SK-N-SH treated with all-trans-retinoic acid at 6 μM for 48 hours (cell line): ENCODE measurements at regions not wholly inside any gene's neighbourhood (a gene's known extent, or its start where the extent isn't known, plus 50 kb on each side); places are given as distances from the start of the nearest gene placed in this dataset.
"Not testable (repeated sequence)": the region's sequence is repeated elsewhere in the genome, so short reads cannot be mapped to it uniquely, and the experiment has no call there.

Source experiments
- ATAC-seq: fragments of 200-7000 bp; cut with Tn5 transposase; 3 replicates; pipeline ENCODE4 v1.9.1; 2020; ENCODE audit warnings: mild to moderate bottlenecking, moderate library complexity
- ARNTL ChIP-seq: fragments of 450-650 bp; formaldehyde crosslinking; IDR thresholded peaks from 2 replicates; pipeline ENCODE4 v1.5.0; 2020; ENCODE audit warnings: low read depth, mild to moderate bottlenecking, moderate library complexity, borderline replicate concordance
- BACH2 ChIP-seq: fragments of 250-450 bp; sonication (Bioruptor Pico); IDR thresholded peaks from 2 replicates; pipeline ENCODE4 v1.9.0; 2021; ENCODE audit warnings: mild to moderate bottlenecking, borderline replicate concordance
- CREB5 ChIP-seq: fragments of 250-450 bp; sonication (Bioruptor Pico); IDR thresholded peaks from 2 replicates; pipeline ENCODE4 v1.5.1; 2020; ENCODE audit warnings: low read depth, mild to moderate bottlenecking, moderate library complexity
- CSDC2 ChIP-seq: fragments of 250-450 bp; sonication (Bioruptor Pico); IDR thresholded peaks from 2 replicates; pipeline ENCODE4 v1.5.0; 2020; ENCODE audit warnings: mild to moderate bottlenecking, moderate library complexity
- CSRNP3 ChIP-seq: fragments of 250-450 bp; sonication (Bioruptor Pico); IDR thresholded peaks from 2 replicates; pipeline ENCODE4 v1.5.1; 2021; ENCODE audit warnings: mild to moderate bottlenecking, moderate library complexity
- ESRRG ChIP-seq: fragments of 250-450 bp; sonication (Bioruptor Pico); IDR thresholded peaks from 2 replicates; pipeline ENCODE4 v1.6.1; 2021; ENCODE audit warnings: mild to moderate bottlenecking
- GLIS3 ChIP-seq: fragments of 250-450 bp; sonication (Bioruptor Pico); IDR thresholded peaks from 2 replicates; pipeline ENCODE4 v1.5.0; 2020; ENCODE audit warnings: mild to moderate bottlenecking, moderate library complexity
- ISL1 ChIP-seq: fragments of 250-450 bp; sonication (Bioruptor Pico); IDR thresholded peaks from 2 replicates; pipeline ENCODE4 v2.1.2; 2022; ENCODE audit warnings: mild to moderate bottlenecking, moderate library complexity
- OSR1 ChIP-seq: fragments of 250-450 bp; sonication (Bioruptor Pico); IDR thresholded peaks from 2 replicates; pipeline ENCODE4 v1.8.0; 2022; ENCODE audit warnings: moderate library complexity, mild to moderate bottlenecking, inconsistent platforms
- PATZ1 ChIP-seq: fragments of 250-450 bp; sonication (Bioruptor Pico); IDR thresholded peaks from 2 replicates; pipeline ENCODE4 v1.8.0; 2020; ENCODE audit warnings: mild to moderate bottlenecking, moderate library complexity, borderline replicate concordance
- POU6F1 ChIP-seq: fragments of 250-450 bp; sonication (Bioruptor Pico); IDR thresholded peaks from 2 replicates; pipeline ENCODE4 v1.8.0; 2021; ENCODE audit warnings: low read depth, mild to moderate bottlenecking, moderate library complexity, borderline replicate concordance
- PPARA ChIP-seq: fragments of 250-450 bp; sonication (Bioruptor Pico); IDR thresholded peaks from 2 replicates; pipeline ENCODE4 v1.5.0; 2020; ENCODE audit warnings: mild to moderate bottlenecking, borderline replicate concordance
- RARB ChIP-seq: fragments of 250-450 bp; sonication (Bioruptor Pico); IDR thresholded peaks from 2 replicates; pipeline ENCODE4 v1.8.0; 2021; ENCODE audit warnings: mild to moderate bottlenecking, moderate library complexity
- SNAI2 ChIP-seq: fragments of 250-450 bp; sonication (Bioruptor Pico); IDR thresholded peaks from 2 replicates; pipeline ENCODE4 v1.5.0; 2020; ENCODE audit warnings: mild to moderate bottlenecking, moderate library complexity
- TOX ChIP-seq: fragments of 250-450 bp; sonication (Bioruptor Pico); IDR thresholded peaks from 2 replicates; pipeline ENCODE4 v1.8.0; 2021; ENCODE audit warnings: mild to moderate bottlenecking, moderate library complexity, borderline replicate concordance
- ZC3H10 ChIP-seq: fragments of 250-450 bp; sonication (Bioruptor Pico); IDR thresholded peaks from 2 replicates; pipeline ENCODE4 v1.5.1; 2021; ENCODE audit warnings: mild to moderate bottlenecking, moderate library complexity
- ZFP3 ChIP-seq: fragments of 250-450 bp; sonication (Bioruptor Pico); IDR thresholded peaks from 2 replicates; pipeline ENCODE4 v1.5.0; 2020; ENCODE audit warnings: mild to moderate bottlenecking, moderate library complexity
- ZFP30 ChIP-seq: fragments of 450-650 bp; formaldehyde crosslinking; IDR thresholded peaks from 2 replicates; pipeline ENCODE4 v1.5.0; 2022; ENCODE audit warnings: mild to moderate bottlenecking, moderate library complexity
- ZNF565 ChIP-seq: fragments of 450-650 bp; formaldehyde crosslinking; conservative IDR thresholded peaks from 2 replicates; pipeline ENCODE4 v1.5.0; 2020; ENCODE audit warnings: low read depth, mild to moderate bottlenecking, moderate library complexity
- ZNF70 ChIP-seq: fragments of 450-650 bp; formaldehyde crosslinking; IDR thresholded peaks from 2 replicates; pipeline ENCODE4 v1.5.0; 2020; ENCODE audit warnings: mild to moderate bottlenecking, moderate library complexity
- ZNF8 ChIP-seq: fragments of 450-650 bp; formaldehyde crosslinking; IDR thresholded peaks from 2 replicates; pipeline ENCODE4 v1.5.0; 2020; ENCODE audit warnings: mild to moderate bottlenecking, moderate library complexity

GRCh38 chrX:35562395-35562794 is 235.7 kb upstream of the MAGEB16 start:
- ATAC-seq = no peak
- no peak for TF ChIP-seq ISL1 (CRISPR knock-in tag)
- no peak for TF ChIP-seq CREB5 (CRISPR knock-in tag)
- TF ChIP-seq ZFP3 (CRISPR knock-in tag) = no peak
- TF ChIP-seq ARNTL = no peak
- no peak for TF ChIP-seq ZNF70
- TF ChIP-seq CSDC2 (CRISPR knock-in tag) = no peak

- no peak for ATAC-seq
- TF ChIP-seq GLIS3 (CRISPR knock-in tag) (no peak), SNAI2 (CRISPR knock-in tag) (no peak), ZC3H10 (CRISPR knock-in tag) (no peak), OSR1 (CRISPR knock-in tag) (no peak), TOX (no peak), PPARA (no peak), ZFP30 (CRISPR knock-in tag) (no peak), ZFP3 (CRISPR knock-in tag) (no peak), BACH2 (CRISPR knock-in tag) (no peak)
These were observed 207.9 kb upstream of the MAGEB16 start for GRCh38 chrX:35590210-35590609.

GRCh38 chrX:35611562-35611961 is 186.6 kb upstream of the MAGEB16 start:
- ATAC-seq = not testable (repeated sequence)

- no peak for TF ChIP-seq ISL1 (CRISPR knock-in tag)
- no peak for TF ChIP-seq ZNF8 (CRISPR knock-in tag)
- TF ChIP-seq OSR1 (CRISPR knock-in tag) = no peak
- TF ChIP-seq CREB5 (CRISPR knock-in tag) = no peak
- TF ChIP-seq TOX = no peak
- no peak for TF ChIP-seq ZC3H10 (CRISPR knock-in tag)
- no peak for TF ChIP-seq RARB (CRISPR knock-in tag)
- TF ChIP-seq ZNF70 = no peak
- no peak for TF ChIP-seq POU6F1 (CRISPR knock-in tag)
- no peak for TF ChIP-seq ARNTL
- no peak for TF ChIP-seq PPARA
- TF ChIP-seq BACH2 (CRISPR knock-in tag) = no peak
- no peak for TF ChIP-seq ESRRG (CRISPR knock-in tag)
- no peak for TF ChIP-seq ZFP3 (CRISPR knock-in tag)
- TF ChIP-seq CSDC2 (CRISPR knock-in tag) = no peak
- ATAC-seq = no peak
These were observed 180.3 kb upstream of the MAGEB16 start for GRCh38 chrX:35617836-35618235.

GRCh38 chrX:35622040-35622439 is 176.1 kb upstream of the MAGEB16 start:
- TF ChIP-seq ARNTL (no peak), CREB5 (CRISPR knock-in tag) (no peak), ISL1 (CRISPR knock-in tag) (no peak), RARB (CRISPR knock-in tag) (no peak), ZFP3 (CRISPR knock-in tag) (no peak), POU6F1 (CRISPR knock-in tag) (no peak), OSR1 (CRISPR knock-in tag) (no peak), ZC3H10 (CRISPR knock-in tag) (no peak), GLIS3 (CRISPR knock-in tag) (no peak), PPARA (no peak), TOX (no peak), ZNF565 (CRISPR knock-in tag) (no peak), BACH2 (CRISPR knock-in tag) (no peak), ZNF8 (CRISPR knock-in tag) (no peak), CSRNP3 (CRISPR knock-in tag) (no peak), SNAI2 (CRISPR knock-in tag) (no peak), PATZ1 (CRISPR knock-in tag) (no peak), ZNF70 (no peak), ESRRG (CRISPR knock-in tag) (no peak), CSDC2 (CRISPR knock-in tag) (no peak)
- TF ChIP-seq, all 23 proteins: peak for 0
- ATAC-seq = no peak
